ENCODE measurements at regions not wholly inside any gene's neighbourhood (a gene's known extent, or its start where the extent isn't known, plus 50 kb on each side); places are given as distances from the start of the nearest gene placed in this dataset.

DNA sequence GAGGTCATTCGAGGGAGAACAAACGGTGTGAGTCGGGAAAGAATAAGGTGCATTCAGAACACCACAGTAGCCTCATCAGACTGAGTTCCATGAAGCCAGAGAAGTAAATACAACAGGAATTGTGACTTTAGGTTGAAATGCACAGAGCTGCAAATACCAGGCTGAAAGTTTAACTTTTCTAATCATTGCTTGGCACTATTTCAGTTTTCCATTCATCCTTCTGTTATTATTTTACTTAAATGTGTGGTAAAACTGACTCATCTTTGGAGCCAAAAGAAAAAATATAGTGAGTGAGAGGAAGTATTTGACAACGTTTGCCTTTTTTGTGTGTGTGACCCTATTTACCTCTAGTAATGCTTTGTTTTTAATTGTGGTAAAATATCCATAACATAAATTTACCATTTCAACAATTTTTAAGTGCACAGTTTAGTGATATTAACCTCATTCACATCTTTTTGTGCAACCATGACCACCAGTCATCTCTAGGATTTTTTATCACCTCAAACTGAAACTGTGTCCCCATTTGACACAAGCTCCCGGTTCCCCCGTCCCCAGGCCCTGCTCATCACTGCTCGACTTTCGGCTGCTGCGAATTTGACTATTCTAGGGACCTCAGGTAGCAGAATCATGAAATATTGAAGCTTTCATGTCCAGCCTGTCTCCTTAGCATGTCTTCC lies 166.8 kb downstream of the HSD17B3 start:
- TF ChIP-seq POLR2AphosphoS5 (IDR thresholded peaks at IDR 0.05) (no peak), POLR2A (IDR thresholded peaks at IDR 0.05; ENCODE audit: low read depth) (no peak), EP300 (IDR thresholded peaks at IDR 0.05) (no peak)
- TF ChIP-seq, protein P1, sequence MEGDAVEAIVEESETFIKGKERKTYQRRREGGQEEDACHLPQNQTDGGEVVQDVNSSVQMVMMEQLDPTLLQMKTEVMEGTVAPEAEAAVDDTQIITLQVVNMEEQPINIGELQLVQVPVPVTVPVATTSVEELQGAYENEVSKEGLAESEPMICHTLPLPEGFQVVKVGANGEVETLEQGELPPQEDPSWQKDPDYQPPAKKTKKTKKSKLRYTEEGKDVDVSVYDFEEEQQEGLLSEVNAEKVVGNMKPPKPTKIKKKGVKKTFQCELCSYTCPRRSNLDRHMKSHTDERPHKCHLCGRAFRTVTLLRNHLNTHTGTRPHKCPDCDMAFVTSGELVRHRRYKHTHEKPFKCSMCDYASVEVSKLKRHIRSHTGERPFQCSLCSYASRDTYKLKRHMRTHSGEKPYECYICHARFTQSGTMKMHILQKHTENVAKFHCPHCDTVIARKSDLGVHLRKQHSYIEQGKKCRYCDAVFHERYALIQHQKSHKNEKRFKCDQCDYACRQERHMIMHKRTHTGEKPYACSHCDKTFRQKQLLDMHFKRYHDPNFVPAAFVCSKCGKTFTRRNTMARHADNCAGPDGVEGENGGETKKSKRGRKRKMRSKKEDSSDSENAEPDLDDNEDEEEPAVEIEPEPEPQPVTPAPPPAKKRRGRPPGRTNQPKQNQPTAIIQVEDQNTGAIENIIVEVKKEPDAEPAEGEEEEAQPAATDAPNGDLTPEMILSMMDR (IDR thresholded peaks at IDR 0.05), result no peak

All from esophagus muscularis mucosa (tissue), 4 donors.